ENCODE measurements at regions not wholly inside any gene's neighbourhood (a gene's known extent, or its start where the extent isn't known, plus 50 kb on each side); places are given as distances from the start of the nearest gene placed in this dataset.

- no peak overlapping the region for H3K4me2 ChIP-seq (ENCODE audit: low read length)
- TF ChIP-seq EZH2 (IDR thresholded peaks at IDR 0.05; ENCODE audit: insufficient read depth, low read length), result no peak
- TF ChIP-seq CTCF (IDR thresholded peaks at IDR 0.05; ENCODE audit: insufficient read depth, low read depth, low read length), result no peak
- Mint-ChIP-seq H3K4me3 (ENCODE audit: unreplicated experiment) (no peak overlapping the region), H3K27ac (ENCODE audit: unreplicated experiment) (no peak overlapping the region), H3K27me3 (ENCODE audit: low read depth, unreplicated experiment) (peaks cover 2% of the 10 kb centered on the region), H3K9me3 (ENCODE audit: unreplicated experiment) (no peaks in the 10 kb centered on the region), H3K36me3 (ENCODE audit: low read depth, unreplicated experiment) (no peaks in the 10 kb centered on the region), H3K4me1 (ENCODE audit: low read depth, unreplicated experiment) (no peaks in the 10 kb centered on the region)
- no peak overlapping the region for H3K9ac ChIP-seq (ENCODE audit: low read length)
- no peak overlapping the region for H2AFZ ChIP-seq (ENCODE audit: low read depth, low read length)
- no peak for DNase-seq (ENCODE audit: low read depth)
- H3K36me3 ChIP-seq (ENCODE audit: insufficient read depth, low read length), result no peaks in the 10 kb centered on the region
- no peak overlapping the region for H3K4me3 ChIP-seq (ENCODE audit: insufficient read depth, low read depth, low read length)
- H3K27ac ChIP-seq (ENCODE audit: low read depth, low read length), result no peak overlapping the region
- H3K79me2 ChIP-seq (ENCODE audit: insufficient read depth, low read length), result no peaks in the 10 kb centered on the region
- no peak for FAIRE-seq
- no peaks in the 10 kb centered on the region for H4K20me1 ChIP-seq (ENCODE audit: insufficient read depth, low read length)
- H3K4me1 ChIP-seq (ENCODE audit: insufficient read depth, low read length), result no peaks in the 10 kb centered on the region
- H3K9me3 ChIP-seq (ENCODE audit: insufficient read depth, low read depth, low read length), result no peaks in the 10 kb centered on the region
- no peaks in the 10 kb centered on the region for H3K27me3 ChIP-seq (ENCODE audit: insufficient read depth, low read length)
Measured at GRCh38 chr6:153927867-153928266, 111.2 kb upstream of the OPRM1 start.

DNA sequence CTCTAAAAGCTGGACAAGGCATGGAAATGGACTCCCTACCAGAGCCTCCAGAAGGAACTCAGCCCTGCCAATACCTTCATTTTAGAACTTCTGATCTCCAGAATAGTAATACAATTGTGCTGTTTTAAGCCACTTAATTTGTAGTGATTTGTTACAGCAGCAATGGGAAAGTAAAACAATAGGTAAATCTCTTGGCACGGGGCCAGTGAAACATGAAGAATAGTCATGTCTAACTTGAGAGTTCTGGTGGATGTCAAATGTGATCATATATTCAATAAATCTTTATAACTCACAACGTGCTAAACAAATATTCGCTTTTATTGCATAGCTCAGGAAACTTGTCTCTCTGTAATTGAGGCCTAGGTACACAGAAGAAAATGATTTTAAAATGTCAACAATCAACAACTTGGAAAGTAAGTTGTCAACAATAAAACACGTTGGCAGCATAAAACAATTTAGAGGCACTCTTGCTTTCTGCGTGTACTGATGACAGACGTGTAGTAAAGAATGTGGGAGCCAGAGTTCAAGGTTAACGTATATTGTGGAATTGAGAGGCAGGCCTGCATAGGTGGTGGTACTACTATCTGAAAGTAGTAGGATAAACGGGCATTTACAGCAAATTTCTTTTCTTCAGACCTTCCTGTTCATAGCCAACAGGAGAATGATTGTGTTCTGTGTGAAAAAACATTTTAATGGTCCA is 140.5 kb upstream of the OPRM1 start:
- DNase-seq (ENCODE audit: low read depth) (no peak), FAIRE-seq (no peak)
- H3K9ac ChIP-seq (ENCODE audit: low read length), result no peak overlapping the region
- H3K9me3 ChIP-seq (ENCODE audit: insufficient read depth, low read depth, low read length), result peaks cover 8% of the 10 kb centered on the region
- no peak overlapping the region for H3K27ac Mint-ChIP-seq (ENCODE audit: unreplicated experiment)
- no peaks in the 10 kb centered on the region for H3K36me3 Mint-ChIP-seq (ENCODE audit: low read depth, unreplicated experiment)
- H3K27me3 Mint-ChIP-seq (ENCODE audit: low read depth, unreplicated experiment), result no peaks in the 10 kb centered on the region
- H3K4me1 Mint-ChIP-seq (ENCODE audit: low read depth, unreplicated experiment), result no peaks in the 10 kb centered on the region
- H3K4me2 ChIP-seq (ENCODE audit: low read length), result no peak overlapping the region
- H3K79me2 ChIP-seq (ENCODE audit: insufficient read depth, low read length), result no peaks in the 10 kb centered on the region
- no peak overlapping the region for H3K4me3 Mint-ChIP-seq (ENCODE audit: unreplicated experiment)
- TF ChIP-seq EZH2 (IDR thresholded peaks at IDR 0.05; ENCODE audit: insufficient read depth, low read length) (no peak), CTCF (IDR thresholded peaks at IDR 0.05; ENCODE audit: insufficient read depth, low read depth, low read length) (no peak)
- peaks cover 3% of the 10 kb centered on the region for H3K9me3 Mint-ChIP-seq (ENCODE audit: unreplicated experiment)
- no peak overlapping the region for H3K27ac ChIP-seq (ENCODE audit: low read depth, low read length)
- H2AFZ ChIP-seq (ENCODE audit: low read depth, low read length), result no peak overlapping the region
- no peaks in the 10 kb centered on the region for H3K36me3 ChIP-seq (ENCODE audit: insufficient read depth, low read length)
- no peaks in the 10 kb centered on the region for H4K20me1 ChIP-seq (ENCODE audit: insufficient read depth, low read length)
- no peak overlapping the region for H3K4me3 ChIP-seq (ENCODE audit: insufficient read depth, low read depth, low read length)
- no peaks in the 10 kb centered on the region for H3K27me3 ChIP-seq (ENCODE audit: insufficient read depth, low read length)
- H3K4me1 ChIP-seq (ENCODE audit: insufficient read depth, low read length), result no peaks in the 10 kb centered on the region

DNA sequence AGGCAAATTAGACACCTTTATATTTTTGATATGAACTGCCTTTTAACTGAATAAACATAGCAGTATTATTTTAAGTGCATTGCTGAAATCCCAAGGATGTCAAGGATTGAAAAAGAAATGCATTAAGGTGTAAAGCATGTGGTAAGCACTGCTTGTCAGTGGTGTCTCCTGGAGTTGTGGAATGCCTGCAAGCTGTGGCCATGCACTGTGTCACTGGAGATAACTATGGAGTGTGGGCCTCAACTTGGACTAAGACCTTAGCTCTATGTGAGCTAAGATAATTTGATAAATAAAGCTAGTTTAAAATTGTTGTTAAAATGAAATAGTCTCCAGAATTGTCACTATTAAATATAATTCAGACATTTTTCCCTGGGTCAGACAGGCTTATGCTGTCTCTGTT is 156.6 kb upstream of the OPRM1 start:
- no peak for TF ChIP-seq EZH2 (IDR thresholded peaks at IDR 0.05; ENCODE audit: insufficient read depth, low read length)
- TF ChIP-seq CTCF (IDR thresholded peaks at IDR 0.05; ENCODE audit: insufficient read depth, low read depth, low read length), result no peak

More for the DNA sequence above, 156.6 kb upstream of the OPRM1 start:
- H3K36me3 Mint-ChIP-seq (ENCODE audit: low read depth, unreplicated experiment), result no peaks in the 10 kb centered on the region
- H3K9me3 ChIP-seq (ENCODE audit: insufficient read depth, low read depth, low read length), result no peaks in the 10 kb centered on the region
- H3K4me2 ChIP-seq (ENCODE audit: low read length), result no peak overlapping the region
- no peak overlapping the region for H3K27ac ChIP-seq (ENCODE audit: low read depth, low read length)
- H3K4me3 Mint-ChIP-seq (ENCODE audit: unreplicated experiment), result no peak overlapping the region
- H3K36me3 ChIP-seq (ENCODE audit: insufficient read depth, low read length), result no peaks in the 10 kb centered on the region
- no peaks in the 10 kb centered on the region for H3K27me3 Mint-ChIP-seq (ENCODE audit: low read depth, unreplicated experiment)
- H3K4me1 Mint-ChIP-seq (ENCODE audit: low read depth, unreplicated experiment), result no peaks in the 10 kb centered on the region
- no peaks in the 10 kb centered on the region for H3K79me2 ChIP-seq (ENCODE audit: insufficient read depth, low read length)
- H3K9ac ChIP-seq (ENCODE audit: low read length), result no peak overlapping the region
- FAIRE-seq (no peak), DNase-seq (ENCODE audit: low read depth) (no peak)
- H3K9me3 Mint-ChIP-seq (ENCODE audit: unreplicated experiment), result no peaks in the 10 kb centered on the region
- no peak overlapping the region for H3K27ac Mint-ChIP-seq (ENCODE audit: unreplicated experiment)
- no peaks in the 10 kb centered on the region for H3K4me1 ChIP-seq (ENCODE audit: insufficient read depth, low read length)
- no peaks in the 10 kb centered on the region for H3K27me3 ChIP-seq (ENCODE audit: insufficient read depth, low read length)
- H4K20me1 ChIP-seq (ENCODE audit: insufficient read depth, low read length), result no peaks in the 10 kb centered on the region
- H3K4me3 ChIP-seq (ENCODE audit: insufficient read depth, low read depth, low read length), result no peak overlapping the region
- H2AFZ ChIP-seq (ENCODE audit: low read depth, low read length), result no peak overlapping the region
